ENCODE measurements at regions not wholly inside any gene's neighbourhood (a gene's known extent, or its start where the extent isn't known, plus 50 kb on each side); places are given as distances from the start of the nearest gene placed in this dataset.

- Histone ChIP-seq H3K27me3 (no peaks in the 10 kb centered on the region), H3K4me1 (no peaks in the 10 kb centered on the region), H3K9me3 (no peaks in the 10 kb centered on the region), H3K36me3 (no peaks in the 10 kb centered on the region), H3K27ac (no peak overlapping the region), H3K4me3 (replicated peaks in 1 of 3) (no peak overlapping the region)
- TF ChIP-seq POLR2A (IDR thresholded peaks at IDR 0.05) (no peak), CTCF (IDR thresholded peaks at IDR 0.05) (no peak)
- no peak for DNase-seq
- intact Hi-C loops (cut with DNase I): no loop called here
- 76 to 82% methylated on average over 4 of the region's 4 CpGs for WGBS, 2 donors
Observed at GRCh38 chr1:96075704-96076455, 645.7 kb upstream of the PTBP2 start.

GRCh38 chr1:96076589-96076988 lies 645.0 kb upstream of the PTBP2 start:
- Histone ChIP-seq H3K27me3 (no peaks in the 10 kb centered on the region), H3K4me1 (no peaks in the 10 kb centered on the region), H3K36me3 (no peaks in the 10 kb centered on the region), H3K9me3 (no peaks in the 10 kb centered on the region), H3K27ac (no peak overlapping the region), H3K4me3 (replicated peaks in 1 of 3) (no peak overlapping the region)
- no peak for TF ChIP-seq CTCF (IDR thresholded peaks at IDR 0.05)
- TF ChIP-seq POLR2A (IDR thresholded peaks at IDR 0.05): no peak
- no peak for DNase-seq
- intact Hi-C loops (cut with DNase I): no loop called here
- 75 to 84% methylated on average over 2 of the region's 2 CpGs for WGBS, 2 donors

- Histone ChIP-seq H3K4me1 (no peaks in the 10 kb centered on the region), H3K4me3 (replicated peaks in 1 of 3) (no peak overlapping the region), H3K27ac (no peak overlapping the region), H3K36me3 (no peaks in the 10 kb centered on the region), H3K27me3 (no peaks in the 10 kb centered on the region), H3K9me3 (no peaks in the 10 kb centered on the region)
- DNase-seq: no peak
- intact Hi-C loops (cut with DNase I): no loop called here
- TF ChIP-seq POLR2A (IDR thresholded peaks at IDR 0.05) (no peak), CTCF (IDR thresholded peaks at IDR 0.05) (no peak)
- 92 to 93% methylated on average over 1 of the region's 1 CpG for whole genome bisulfite sequencing, 2 donors
Observed at GRCh38 chr1:96079581-96079980, 642.0 kb upstream of the PTBP2 start.

- H3K27me3 ChIP-seq: no peaks in the 10 kb centered on the region
- no peak overlapping the region for H3K4me3 ChIP-seq (replicated peaks in 1 of 3)
- WGBS, 2 donors: 86 to 91% methylated on average over 5 of the region's 5 CpGs
- no peaks in the 10 kb centered on the region for H3K9me3 ChIP-seq
- H3K27ac ChIP-seq: no peak overlapping the region
- no peak for DNase-seq
- no peaks in the 10 kb centered on the region for H3K36me3 ChIP-seq
- intact Hi-C loops (cut with DNase I): no loop called here
- no peaks in the 10 kb centered on the region for H3K4me1 ChIP-seq
- no peak for TF ChIP-seq POLR2A (IDR thresholded peaks at IDR 0.05)
- no peak for TF ChIP-seq CTCF (IDR thresholded peaks at IDR 0.05)
Observed at GRCh38 chr1:96080925-96081324, 640.7 kb upstream of the PTBP2 start.

- TF ChIP-seq POLR2A (IDR thresholded peaks at IDR 0.05) (no peak), CTCF (IDR thresholded peaks at IDR 0.05) (no peak)
- Histone ChIP-seq H3K4me3 (replicated peaks in 1 of 3) (no peak overlapping the region), H3K36me3 (no peaks in the 10 kb centered on the region), H3K9me3 (no peaks in the 10 kb centered on the region), H3K27ac (no peak overlapping the region), H3K27me3 (no peaks in the 10 kb centered on the region), H3K4me1 (no peaks in the 10 kb centered on the region)
- 66 to 75% methylated on average over 1 of the region's 1 CpG for WGBS, 2 donors
- DNase-seq: no peak
- intact Hi-C loops (cut with DNase I): no loop called here
Observed at GRCh38 chr1:96087719-96088118, 633.9 kb upstream of the PTBP2 start.

Data from thyroid gland (tissue), 4 donors.